ENCODE measurements at regions not wholly inside any gene's neighbourhood (a gene's known extent, or its start where the extent isn't known, plus 50 kb on each side); places are given as distances from the start of the nearest gene placed in this dataset.

GRCh38 chr5:117054911-117055310 is 480.3 kb upstream of the SEMA6A start:
- TF ChIP-seq EZH2phosphoT487 (IDR thresholded peaks at IDR 0.05; ENCODE audit: unreplicated experiment) = no peak
- no peak for TF ChIP-seq CTCF (conservative IDR thresholded peaks at IDR 0.05; ENCODE audit: low read depth in 2 of 2)
- no peak for TF ChIP-seq REST (IDR thresholded peaks at IDR 0.05; ENCODE audit: unreplicated experiment)
- TF ChIP-seq POLR2AphosphoS5 (IDR thresholded peaks at IDR 0.05; ENCODE audit: low read depth) = no peak
- no peak for TF ChIP-seq EZH2 (IDR thresholded peaks at IDR 0.05; ENCODE audit: low read depth, unreplicated experiment)
- no peak for TF ChIP-seq JUNB (IDR thresholded peaks at IDR 0.05; ENCODE audit: unreplicated experiment)
- no peak for TF ChIP-seq ETS1 (IDR thresholded peaks at IDR 0.05)
- no peak for TF ChIP-seq NANOG (IDR thresholded peaks at IDR 0.05; ENCODE audit: borderline replicate concordance)
- no peak for TF ChIP-seq CREB1 (CRISPR knock-in tag; IDR thresholded peaks at IDR 0.05; ENCODE audit: low read depth)
- TF ChIP-seq ZNF114 (CRISPR knock-in tag; IDR thresholded peaks at IDR 0.05) = no peak
- no peak for TF ChIP-seq ZNF331 (CRISPR knock-in tag; IDR thresholded peaks at IDR 0.05; ENCODE audit: low read depth)

All from GM23338 (cell line).